ENCODE measurements at regions not wholly inside any gene's neighbourhood (a gene's known extent, or its start where the extent isn't known, plus 50 kb on each side); places are given as distances from the start of the nearest gene placed in this dataset.

GRCh38 chr4:176001151-176002006 is 64.3 kb upstream of the WDR17 start:
- H3K9me3 ChIP-seq = no peaks in the 10 kb centered on the region
- peaks cover 11% of the 10 kb centered on the region for H3K27me3 ChIP-seq
- DNase-seq = peak; percentile 73
- H3K4me1 ChIP-seq = peaks cover 5% of the 10 kb centered on the region
- intact Hi-C loops (cut with DNase I) = no loop called here
- H3K4me3 ChIP-seq = peak overlapping the region; percentile 56
- peak overlapping the region; percentile 1 for H3K27ac ChIP-seq
- ATAC-seq = peak; percentile 70
- TF ChIP-seq, protein P1, sequence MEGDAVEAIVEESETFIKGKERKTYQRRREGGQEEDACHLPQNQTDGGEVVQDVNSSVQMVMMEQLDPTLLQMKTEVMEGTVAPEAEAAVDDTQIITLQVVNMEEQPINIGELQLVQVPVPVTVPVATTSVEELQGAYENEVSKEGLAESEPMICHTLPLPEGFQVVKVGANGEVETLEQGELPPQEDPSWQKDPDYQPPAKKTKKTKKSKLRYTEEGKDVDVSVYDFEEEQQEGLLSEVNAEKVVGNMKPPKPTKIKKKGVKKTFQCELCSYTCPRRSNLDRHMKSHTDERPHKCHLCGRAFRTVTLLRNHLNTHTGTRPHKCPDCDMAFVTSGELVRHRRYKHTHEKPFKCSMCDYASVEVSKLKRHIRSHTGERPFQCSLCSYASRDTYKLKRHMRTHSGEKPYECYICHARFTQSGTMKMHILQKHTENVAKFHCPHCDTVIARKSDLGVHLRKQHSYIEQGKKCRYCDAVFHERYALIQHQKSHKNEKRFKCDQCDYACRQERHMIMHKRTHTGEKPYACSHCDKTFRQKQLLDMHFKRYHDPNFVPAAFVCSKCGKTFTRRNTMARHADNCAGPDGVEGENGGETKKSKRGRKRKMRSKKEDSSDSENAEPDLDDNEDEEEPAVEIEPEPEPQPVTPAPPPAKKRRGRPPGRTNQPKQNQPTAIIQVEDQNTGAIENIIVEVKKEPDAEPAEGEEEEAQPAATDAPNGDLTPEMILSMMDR (IDR thresholded peaks at IDR 0.05) = no peak
- H3K36me3 ChIP-seq = no peaks in the 10 kb centered on the region

GRCh38 chr4:176002007-176002613 is 63.5 kb upstream of the WDR17 start:
- Histone ChIP-seq H3K4me1 (peaks cover 5% of the 10 kb centered on the region), H3K27ac (no peak overlapping the region), H3K27me3 (peaks cover 11% of the 10 kb centered on the region), H3K4me3 (peak overlapping the region; percentile 56), H3K36me3 (no peaks in the 10 kb centered on the region), H3K9me3 (no peaks in the 10 kb centered on the region)
- peak; percentile 87 for ATAC-seq
- peak; percentile 80 for DNase-seq
- TF ChIP-seq, protein P1 (IDR thresholded peaks at IDR 0.05) = no peak
- intact Hi-C loops (cut with DNase I) = no loop called here

- no peak for DNase-seq
- Histone ChIP-seq H3K4me1 (peaks cover 5% of the 10 kb centered on the region), H3K4me3 (no peak overlapping the region), H3K36me3 (no peaks in the 10 kb centered on the region), H3K9me3 (no peaks in the 10 kb centered on the region), H3K27ac (no peak overlapping the region), H3K27me3 (peaks cover 6% of the 10 kb centered on the region)
- intact Hi-C loops (cut with DNase I) = no loop called here
- no peak for ATAC-seq
- TF ChIP-seq, protein P1 (IDR thresholded peaks at IDR 0.05) = no peak
These were observed 59.9 kb upstream of the WDR17 start for GRCh38 chr4:176005766-176006165.

DNA sequence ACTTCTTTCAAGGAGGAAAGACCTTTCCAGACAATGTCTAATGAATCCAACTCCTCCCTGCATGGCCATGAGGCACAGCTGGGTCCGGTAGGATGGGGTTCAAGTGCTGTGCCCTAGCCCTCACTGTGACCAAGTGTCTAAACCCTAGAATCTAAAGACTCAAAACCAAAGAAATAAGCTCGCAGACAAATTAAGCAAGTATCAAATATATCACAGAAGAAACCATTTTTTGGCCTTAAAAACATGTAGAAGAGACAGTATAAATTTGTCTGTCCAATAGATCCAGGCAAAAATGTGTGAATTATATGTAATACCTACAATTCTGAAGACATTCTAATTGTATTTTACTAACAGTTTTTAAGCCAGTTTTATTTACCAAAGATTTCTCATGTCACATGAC is 56.4 kb upstream of the WDR17 start:
- H3K27ac ChIP-seq = no peak overlapping the region
- H3K9me3 ChIP-seq = no peaks in the 10 kb centered on the region
- ATAC-seq (no peak), DNase-seq (no peak)
- no peaks in the 10 kb centered on the region for H3K36me3 ChIP-seq
- TF ChIP-seq, protein P1 (IDR thresholded peaks at IDR 0.05) = no peak
- H3K4me1 ChIP-seq = no peaks in the 10 kb centered on the region
- no peaks in the 10 kb centered on the region for H3K27me3 ChIP-seq
- H3K4me3 ChIP-seq = no peak overlapping the region
- intact Hi-C loops (cut with DNase I) = no loop called here

GRCh38 chr4:176011529-176011928 is 54.1 kb upstream of the WDR17 start:
- no peak for ATAC-seq
- intact Hi-C loops (cut with DNase I) = no loop called here
- Histone ChIP-seq H3K27me3 (no peaks in the 10 kb centered on the region), H3K4me3 (no peak overlapping the region), H3K27ac (no peak overlapping the region), H3K4me1 (no peaks in the 10 kb centered on the region), H3K36me3 (no peaks in the 10 kb centered on the region), H3K9me3 (no peaks in the 10 kb centered on the region)
- TF ChIP-seq, protein P1 (IDR thresholded peaks at IDR 0.05) = no peak
- no peak for DNase-seq

Data from upper lobe of right lung (tissue), 1 donor.